Stimulated activated naive CD8-positive, alpha-beta T cell treated with anti-CD3 and anti-CD28 coated beads, Interleukin-15, amount 100 ng/mL, for 72 hours (primary cell): ENCODE measurements at regions not wholly inside any gene's neighbourhood (a gene's known extent, or its start where the extent isn't known, plus 50 kb on each side); places are given as distances from the start of the nearest gene placed in this dataset.
"Not testable (repeated sequence)": the region's sequence is repeated elsewhere in the genome, so short reads cannot be mapped to it uniquely, and the experiment has no call there.

Source experiments
- ATAC-seq: fragments of 150-1000 bp; cut with Tn5 transposase; 2 replicates; pipeline ENCODE4 v1.10.0; 2021; ENCODE audit warnings: mild to moderate bottlenecking, moderate library complexity
- DNase-seq, 2 donors: peaks; one replicate each; pipeline ENCODE4 v3.0.0; 2021 to 2022
- H3K27ac Mint-ChIP-seq, 2 donors: one replicate each; pipeline ENCODE4 v1.8.0; 2022; ENCODE audit warnings: mild to moderate bottlenecking in 2 of 2, mixed read lengths in 2 of 2, moderate library complexity in 2 of 2
- H3K27me3 Mint-ChIP-seq: one replicate; pipeline ENCODE4 v1.8.0; 2022; ENCODE audit warnings: mixed read lengths
- H3K4me1 Mint-ChIP-seq: one replicate; pipeline ENCODE4 v1.8.0; 2022; ENCODE audit warnings: mild to moderate bottlenecking, mixed read lengths
- H3K4me3 Mint-ChIP-seq, 2 donors: one replicate each; pipeline ENCODE4 v1.8.0; 2022; ENCODE audit warnings: mild to moderate bottlenecking in 2 of 2, mixed read lengths in 2 of 2, moderate library complexity in 1 of 2
- H3K9me3 Mint-ChIP-seq, 2 donors: one replicate each; pipeline ENCODE4 v1.8.0; 2022; ENCODE audit warnings: mixed read lengths in 2 of 2

DNA sequence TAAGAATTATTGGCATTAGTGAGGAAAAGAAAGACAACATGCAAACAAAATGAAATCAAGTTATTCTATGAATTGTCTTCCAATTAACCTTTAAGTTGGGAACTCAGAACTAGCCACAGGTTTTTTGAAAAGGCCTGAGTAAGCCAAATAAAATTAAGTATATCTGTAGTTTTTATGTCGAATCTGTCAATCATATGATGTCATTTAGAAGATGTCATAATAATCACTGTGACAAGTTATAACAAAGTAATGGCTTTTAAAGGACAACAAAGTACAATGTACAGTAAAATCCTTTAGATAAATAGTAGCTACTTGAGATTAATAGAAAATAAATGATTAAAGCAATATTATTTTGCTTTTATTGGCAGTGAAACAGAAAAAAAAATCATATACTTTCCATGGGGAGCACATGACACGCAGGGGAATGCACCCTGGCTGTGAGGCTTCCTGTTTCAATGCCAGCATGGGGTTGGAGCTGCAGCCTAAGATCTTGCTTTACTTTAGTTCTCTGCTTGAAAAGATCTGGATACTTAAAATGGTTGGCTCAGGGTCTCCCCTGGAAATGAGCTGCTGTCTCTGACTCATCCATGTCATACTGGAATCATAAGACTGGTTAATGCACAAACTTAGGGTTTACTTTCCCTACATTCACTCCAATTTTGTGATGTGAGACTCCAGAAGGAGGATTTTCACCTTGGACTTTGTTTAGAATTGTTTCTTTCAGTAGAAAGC is 284.3 kb downstream of the TAF11L14 start:
- no peak for ATAC-seq
- H3K4me1 Mint-ChIP-seq = no peaks in the 10 kb centered on the region

GRCh38 chr5:17925276-17925675 is 291.0 kb downstream of the TAF11L14 start:
- Mint-ChIP-seq H3K9me3 (peaks cover 0 to 11% of the 10 kb centered on the region in 2 donors), H3K27me3 (no peaks in the 10 kb centered on the region), H3K4me3 (no peak overlapping the region), H3K27ac (no peak overlapping the region), H3K4me1 (no peaks in the 10 kb centered on the region)
- ATAC-seq = no peak
- no peak for DNase-seq

More for the DNA sequence above, 284.3 kb downstream of the TAF11L14 start:
- H3K4me3 Mint-ChIP-seq = no peak overlapping the region
- H3K9me3 Mint-ChIP-seq = peaks cover 9 to 18% of the 10 kb centered on the region in 2 donors
- no peak for DNase-seq
- H3K27me3 Mint-ChIP-seq = no peaks in the 10 kb centered on the region
- H3K27ac Mint-ChIP-seq = no peak overlapping the region

DNA sequence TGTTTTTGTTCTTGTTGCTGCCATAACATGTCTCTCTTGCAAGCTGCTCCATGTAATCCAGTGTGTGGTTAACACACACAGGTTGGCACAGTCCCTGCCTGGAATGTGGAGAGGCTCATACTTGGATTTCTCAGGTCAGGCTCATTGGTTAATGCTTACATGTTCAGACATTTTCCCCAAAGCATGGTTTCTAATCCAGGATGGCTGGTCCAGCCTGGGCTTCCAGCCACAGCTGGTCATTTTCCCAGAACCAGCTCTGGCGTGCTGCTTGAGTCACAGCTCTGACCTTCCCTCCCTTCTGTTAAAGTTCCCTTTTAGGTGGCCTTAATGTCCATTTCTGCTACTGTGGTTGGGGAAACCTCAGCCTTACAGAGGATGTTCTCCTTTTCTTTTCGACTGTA is 294.3 kb downstream of the TAF11L14 start:
- Mint-ChIP-seq H3K4me3 (no peak overlapping the region), H3K27ac (no peak overlapping the region), H3K4me1 (no peaks in the 10 kb centered on the region), H3K27me3 (no peaks in the 10 kb centered on the region), H3K9me3 (peaks cover 8 to 29% of the 10 kb centered on the region in 2 donors)
- DNase-seq (no peak), ATAC-seq (no peak)

- no peak overlapping the region for H3K27ac Mint-ChIP-seq
- H3K9me3 Mint-ChIP-seq = peaks cover 13 to 35% of the 10 kb centered on the region in 2 donors
- ATAC-seq (no peak), DNase-seq (no peak)
- H3K27me3 Mint-ChIP-seq = no peaks in the 10 kb centered on the region
- H3K4me1 Mint-ChIP-seq = no peaks in the 10 kb centered on the region
- no peak overlapping the region for H3K4me3 Mint-ChIP-seq
These were observed 294.9 kb downstream of the TAF11L14 start for GRCh38 chr5:17929171-17929570.

DNA sequence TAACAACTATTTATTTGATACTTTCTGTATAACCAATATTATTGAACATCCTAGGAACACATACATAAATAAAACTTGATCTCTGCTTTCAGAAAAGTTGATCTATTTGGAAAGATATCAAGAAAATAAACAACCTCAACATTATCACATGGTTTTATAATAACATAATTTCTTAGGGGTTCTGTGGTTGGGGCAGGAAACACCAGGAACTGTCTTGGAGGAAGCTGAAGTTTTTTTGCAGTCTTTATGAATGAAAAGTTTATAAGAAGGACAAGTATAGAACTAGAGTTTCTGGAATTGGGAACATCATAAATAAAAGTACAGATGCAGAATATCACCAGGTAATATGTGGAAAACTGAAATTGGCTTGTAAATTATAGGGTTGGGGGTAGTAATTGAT is 296.1 kb downstream of the TAF11L14 start:
- no peak overlapping the region for H3K4me3 Mint-ChIP-seq
- H3K27me3 Mint-ChIP-seq = no peaks in the 10 kb centered on the region
- H3K9me3 Mint-ChIP-seq = peaks cover 16 to 42% of the 10 kb centered on the region in 2 donors
- DNase-seq (no peak), ATAC-seq (no peak)
- H3K27ac Mint-ChIP-seq = no peak overlapping the region
- H3K4me1 Mint-ChIP-seq = no peaks in the 10 kb centered on the region

DNA sequence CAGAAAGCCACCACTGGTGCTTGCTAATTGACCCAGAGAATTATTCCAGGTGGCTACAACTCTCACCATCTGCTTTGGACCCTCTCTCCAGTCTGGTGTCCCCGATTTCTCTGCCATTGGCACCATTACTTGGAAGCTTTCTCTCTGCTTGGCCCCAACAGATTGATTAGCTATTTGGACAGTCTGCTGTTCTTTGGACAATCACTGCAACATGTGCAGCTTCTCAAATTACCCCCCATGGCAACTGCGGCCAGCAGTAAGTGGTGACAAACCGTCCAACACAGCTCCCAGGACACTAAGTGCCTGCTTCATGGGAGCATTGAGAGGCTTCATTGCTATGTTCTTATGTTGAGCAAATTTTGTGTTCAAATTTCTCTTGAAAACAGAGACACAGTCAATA is 309.8 kb downstream of the TAF11L14 start:
- peaks cover 29 to 34% of the 10 kb centered on the region in 2 donors for H3K9me3 Mint-ChIP-seq
- H3K4me1 Mint-ChIP-seq = no peaks in the 10 kb centered on the region
- H3K27ac Mint-ChIP-seq = no peak overlapping the region
- H3K27me3 Mint-ChIP-seq = no peaks in the 10 kb centered on the region
- ATAC-seq = no peak
- no peak for DNase-seq
- H3K4me3 Mint-ChIP-seq = no peak overlapping the region

DNA sequence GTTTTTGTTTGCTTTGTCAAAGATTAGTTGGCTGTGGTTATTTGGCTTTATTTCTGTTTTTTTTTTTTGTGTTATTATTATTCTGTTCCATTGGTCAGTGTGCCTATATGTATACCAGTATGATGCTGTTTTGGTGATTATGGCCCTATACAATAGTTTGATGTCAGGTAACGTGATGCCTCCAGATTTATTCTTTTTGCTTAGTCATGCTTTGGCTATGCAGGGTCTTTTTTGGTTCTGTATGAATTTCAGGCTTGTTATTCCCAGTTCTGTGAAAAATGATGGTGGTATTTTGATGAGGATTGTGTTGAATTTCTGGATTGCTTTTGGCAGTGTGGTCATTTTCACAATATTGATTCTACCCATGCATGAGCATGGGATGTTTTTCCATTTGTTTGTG is 312.8 kb downstream of the TAF11L14 start:
- ATAC-seq (no peak), DNase-seq (no peak)
- Mint-ChIP-seq H3K9me3 (peaks cover 29 to 39% of the 10 kb centered on the region in 2 donors), H3K4me1 (no peaks in the 10 kb centered on the region), H3K27ac (no peak overlapping the region), H3K4me3 (no peak overlapping the region), H3K27me3 (no peaks in the 10 kb centered on the region)

- Mint-ChIP-seq H3K27me3 (no peaks in the 10 kb centered on the region), H3K4me1 (no peaks in the 10 kb centered on the region), H3K9me3 (peaks cover 25 to 29% of the 10 kb centered on the region in 2 donors), H3K27ac (no peak overlapping the region), H3K4me3 (no peak overlapping the region)
- ATAC-seq (no peak), DNase-seq (no peak)
These were observed 317.3 kb downstream of the TAF11L14 start for GRCh38 chr5:17951392-17952169.

DNA sequence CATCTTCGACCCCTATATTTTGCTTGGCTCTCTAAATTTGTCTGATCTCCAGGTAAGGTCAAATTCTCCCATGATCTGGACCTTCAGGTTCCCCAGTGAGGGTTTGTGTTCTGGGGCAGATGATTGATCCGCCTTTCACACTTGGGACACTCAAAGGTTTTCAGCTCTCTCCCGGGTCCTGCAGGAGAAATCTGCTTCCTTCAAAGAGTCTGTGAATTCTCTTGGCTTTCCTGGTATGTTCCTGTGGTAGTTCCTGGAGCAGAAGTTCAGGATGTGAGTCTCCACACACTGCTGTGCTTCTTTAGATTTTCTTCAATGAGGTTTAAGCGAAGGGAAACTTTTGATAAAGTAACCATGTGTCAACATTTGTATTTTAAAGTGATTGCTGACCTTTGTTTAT is 318.0 kb downstream of the TAF11L14 start:
- no peak overlapping the region for H3K27ac Mint-ChIP-seq
- H3K4me1 Mint-ChIP-seq = no peaks in the 10 kb centered on the region
- no peak overlapping the region for H3K4me3 Mint-ChIP-seq
- DNase-seq (no peak), ATAC-seq (no peak)
- H3K9me3 Mint-ChIP-seq = peaks cover 25 to 29% of the 10 kb centered on the region in 2 donors
- no peaks in the 10 kb centered on the region for H3K27me3 Mint-ChIP-seq

GRCh38 chr5:17964067-17964466 is 329.8 kb downstream of the TAF11L14 start:
- Mint-ChIP-seq H3K27me3 (no peaks in the 10 kb centered on the region), H3K9me3 (peaks cover 15 to 38% of the 10 kb centered on the region in 2 donors), H3K4me3 (no peak overlapping the region), H3K27ac (no peak overlapping the region), H3K4me1 (no peaks in the 10 kb centered on the region)
- no peak for DNase-seq
- ATAC-seq = no peak

DNA sequence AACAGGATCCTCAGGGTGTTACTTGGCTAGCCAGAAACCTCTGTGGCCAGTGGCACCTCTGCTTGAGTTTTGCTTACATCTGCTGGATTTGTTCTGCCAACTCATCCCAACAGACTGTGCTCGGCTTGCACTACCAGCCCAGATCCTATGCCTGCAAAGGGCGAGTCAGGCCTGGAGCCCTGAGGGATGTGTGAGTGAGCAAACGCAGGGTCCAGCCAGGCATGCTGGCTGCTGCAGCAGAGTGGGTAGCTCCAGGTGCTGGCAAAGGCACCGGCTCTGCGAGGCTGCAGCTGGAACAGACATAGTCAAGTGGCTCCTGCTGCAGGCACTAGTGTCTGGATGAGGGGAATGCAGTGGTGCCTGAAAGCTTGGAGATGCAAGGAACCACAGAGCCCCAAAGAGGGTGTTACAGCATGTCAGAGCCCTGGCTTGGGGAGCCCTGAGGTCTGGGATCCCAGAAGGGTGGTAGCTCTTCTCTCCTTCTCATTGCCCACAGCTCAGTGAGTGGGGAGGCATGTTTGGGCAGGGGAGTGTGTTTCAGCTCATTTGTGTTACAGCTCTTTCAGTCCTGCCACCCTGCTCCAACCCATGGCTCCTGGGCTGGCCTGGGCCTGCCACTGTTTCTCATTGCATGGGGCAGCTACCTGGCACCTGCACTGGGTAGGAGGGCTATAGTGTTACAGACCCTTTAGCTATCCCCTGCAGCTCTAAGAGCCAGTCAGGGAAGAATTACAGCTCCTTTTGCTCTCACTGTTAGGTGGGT is 332.6 kb downstream of the TAF11L14 start:
- H3K4me1 Mint-ChIP-seq = no peaks in the 10 kb centered on the region
- H3K4me3 Mint-ChIP-seq = no peak overlapping the region
- no peak overlapping the region for H3K27ac Mint-ChIP-seq
- no peaks in the 10 kb centered on the region for H3K27me3 Mint-ChIP-seq
- DNase-seq = no peak
- H3K9me3 Mint-ChIP-seq = peaks cover 9 to 42% of the 10 kb centered on the region in 2 donors
- ATAC-seq = no peak

GRCh38 chr5:17976404-17976803 is 342.1 kb downstream of the TAF11L14 start:
- no peaks in the 10 kb centered on the region for H3K9me3 Mint-ChIP-seq
- ATAC-seq = no peak
- no peak for DNase-seq
- H3K4me3 Mint-ChIP-seq = no peak overlapping the region
- no peak overlapping the region for H3K27ac Mint-ChIP-seq
- no peaks in the 10 kb centered on the region for H3K27me3 Mint-ChIP-seq
- no peaks in the 10 kb centered on the region for H3K4me1 Mint-ChIP-seq

GRCh38 chr5:17978954-17979353 is 344.7 kb downstream of the TAF11L14 start:
- Mint-ChIP-seq H3K9me3 (no peaks in the 10 kb centered on the region), H3K4me3 (no peak overlapping the region), H3K4me1 (no peaks in the 10 kb centered on the region), H3K27ac (no peak overlapping the region), H3K27me3 (no peaks in the 10 kb centered on the region)
- DNase-seq (no peak), ATAC-seq (no peak)

DNA sequence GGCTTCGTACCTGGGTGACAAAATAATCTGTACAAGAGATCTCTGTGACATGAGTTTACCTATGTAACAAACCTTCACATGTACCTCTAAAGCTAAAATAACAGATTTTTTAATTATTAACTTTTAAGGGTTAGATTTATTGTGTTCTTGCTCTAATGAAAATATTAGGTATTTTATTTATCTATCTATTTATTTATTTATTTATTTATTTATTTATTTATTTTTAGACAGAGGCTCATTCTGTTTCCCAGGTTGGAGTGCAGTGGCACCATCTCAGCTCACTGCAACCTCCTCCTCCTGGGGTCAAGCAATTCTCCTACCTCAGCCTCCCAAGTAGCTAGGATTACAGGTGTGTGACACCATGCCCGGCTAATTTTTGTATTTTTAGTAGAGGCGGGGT is 348.4 kb downstream of the TAF11L14 start:
- not testable (repeated sequence) for H3K4me1 Mint-ChIP-seq

GRCh38 chr5:17989036-17989435 is 354.8 kb downstream of the TAF11L14 start:
- ATAC-seq (no peak), DNase-seq (no peak)
- Mint-ChIP-seq H3K27ac (no peak overlapping the region), H3K4me1 (no peaks in the 10 kb centered on the region), H3K4me3 (no peak overlapping the region), H3K9me3 (no peaks in the 10 kb centered on the region), H3K27me3 (no peaks in the 10 kb centered on the region)

More for the DNA sequence above, 348.4 kb downstream of the TAF11L14 start:
- H3K4me3 Mint-ChIP-seq, DNase-seq, H3K9me3 Mint-ChIP-seq, ATAC-seq, H3K27me3 Mint-ChIP-seq, H3K27ac Mint-ChIP-seq: not testable (repeated sequence)
